ENCODE measurements at regions not wholly inside any gene's neighbourhood (a gene's known extent, or its start where the extent isn't known, plus 50 kb on each side); places are given as distances from the start of the nearest gene placed in this dataset.

DNA sequence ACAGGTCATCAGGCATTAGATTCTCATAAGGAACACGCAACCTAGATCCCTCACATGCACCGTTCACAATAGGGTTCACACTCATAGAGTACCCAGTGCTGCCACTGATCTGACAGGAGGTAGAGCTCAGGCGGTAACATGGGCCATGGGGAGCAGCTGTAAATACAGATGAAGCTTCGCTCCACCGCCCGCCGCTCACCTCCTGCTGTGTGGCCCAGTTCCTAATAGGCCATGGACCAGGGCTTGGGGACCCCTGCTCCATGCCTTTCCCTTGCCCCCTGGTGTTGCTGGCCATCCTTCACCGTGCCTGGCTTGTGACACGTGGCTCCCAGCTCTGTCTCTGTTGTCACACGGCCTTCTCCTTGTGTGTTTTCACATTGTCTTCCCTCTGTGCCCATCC is 171.1 kb upstream of the JARID2 start:
- no peak for TF ChIP-seq POLR2A (IDR thresholded peaks at IDR 0.05)
- TF ChIP-seq, protein P1, sequence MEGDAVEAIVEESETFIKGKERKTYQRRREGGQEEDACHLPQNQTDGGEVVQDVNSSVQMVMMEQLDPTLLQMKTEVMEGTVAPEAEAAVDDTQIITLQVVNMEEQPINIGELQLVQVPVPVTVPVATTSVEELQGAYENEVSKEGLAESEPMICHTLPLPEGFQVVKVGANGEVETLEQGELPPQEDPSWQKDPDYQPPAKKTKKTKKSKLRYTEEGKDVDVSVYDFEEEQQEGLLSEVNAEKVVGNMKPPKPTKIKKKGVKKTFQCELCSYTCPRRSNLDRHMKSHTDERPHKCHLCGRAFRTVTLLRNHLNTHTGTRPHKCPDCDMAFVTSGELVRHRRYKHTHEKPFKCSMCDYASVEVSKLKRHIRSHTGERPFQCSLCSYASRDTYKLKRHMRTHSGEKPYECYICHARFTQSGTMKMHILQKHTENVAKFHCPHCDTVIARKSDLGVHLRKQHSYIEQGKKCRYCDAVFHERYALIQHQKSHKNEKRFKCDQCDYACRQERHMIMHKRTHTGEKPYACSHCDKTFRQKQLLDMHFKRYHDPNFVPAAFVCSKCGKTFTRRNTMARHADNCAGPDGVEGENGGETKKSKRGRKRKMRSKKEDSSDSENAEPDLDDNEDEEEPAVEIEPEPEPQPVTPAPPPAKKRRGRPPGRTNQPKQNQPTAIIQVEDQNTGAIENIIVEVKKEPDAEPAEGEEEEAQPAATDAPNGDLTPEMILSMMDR (IDR thresholded peaks at IDR 0.05): no peak

All from body of pancreas (tissue), 4 donors.